ENCODE measurements at regions not wholly inside any gene's neighbourhood (a gene's known extent, or its start where the extent isn't known, plus 50 kb on each side); places are given as distances from the start of the nearest gene placed in this dataset.

DNA sequence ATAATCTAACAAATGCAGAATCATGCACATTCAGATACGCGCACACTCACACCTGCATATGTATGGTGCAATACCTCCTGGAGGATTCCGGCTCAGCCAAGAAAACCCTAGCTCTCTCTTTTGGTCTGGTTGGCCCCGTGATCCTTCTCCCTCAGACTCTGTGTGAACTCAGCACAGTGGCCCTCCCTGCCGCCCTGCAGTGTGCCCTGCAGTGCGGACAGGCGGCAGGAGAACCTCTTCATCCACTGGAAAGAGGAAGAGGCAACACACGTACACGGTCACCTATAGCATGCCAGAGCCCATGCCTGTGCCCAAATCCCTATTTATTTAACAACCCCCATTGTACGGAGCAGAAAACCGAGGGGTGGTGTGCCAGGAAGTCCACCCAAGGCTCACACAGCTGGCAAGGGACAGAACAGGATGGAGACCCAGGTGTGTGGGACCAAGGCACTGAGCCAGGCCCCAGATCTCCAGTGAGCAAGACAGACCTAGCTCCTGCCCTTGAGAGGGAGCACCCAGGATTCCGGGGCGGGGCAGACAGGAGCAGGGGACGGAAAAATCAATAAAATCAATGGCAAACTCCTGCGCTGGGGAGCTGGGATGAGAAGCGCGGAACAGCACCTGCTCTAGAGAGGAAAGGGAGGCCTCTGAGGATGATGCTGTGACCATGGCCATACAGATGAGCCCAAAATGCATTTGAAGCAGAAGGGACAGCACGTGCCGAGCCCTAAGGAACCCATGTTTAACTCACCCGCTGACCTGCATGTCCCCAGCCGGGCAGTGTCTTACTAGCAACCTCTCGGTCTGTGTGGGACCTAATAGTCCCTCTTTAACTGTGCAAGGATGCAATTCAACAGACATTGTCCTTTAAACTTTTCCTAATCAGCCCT lies 54.7 kb upstream of the CIBAR2 start (continued):
- TF ChIP-seq, protein P1, sequence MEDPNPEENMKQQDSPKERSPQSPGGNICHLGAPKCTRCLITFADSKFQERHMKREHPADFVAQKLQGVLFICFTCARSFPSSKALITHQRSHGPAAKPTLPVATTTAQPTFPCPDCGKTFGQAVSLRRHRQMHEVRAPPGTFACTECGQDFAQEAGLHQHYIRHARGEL (CRISPR knock-in tag; IDR thresholded peaks at IDR 0.05): no peak
- no peak for TF ChIP-seq HNRNPH1 (optimal IDR thresholded peaks at IDR 0.05; ENCODE audit: low read depth, low read length)
- peak; percentile 59; the same call in 1 of the 2 replicates for TF ChIP-seq CEBPB (IDR thresholded peaks at IDR 0.05; ENCODE audit: borderline replicate concordance, low read depth, low read length)
- TF ChIP-seq, protein P2, sequence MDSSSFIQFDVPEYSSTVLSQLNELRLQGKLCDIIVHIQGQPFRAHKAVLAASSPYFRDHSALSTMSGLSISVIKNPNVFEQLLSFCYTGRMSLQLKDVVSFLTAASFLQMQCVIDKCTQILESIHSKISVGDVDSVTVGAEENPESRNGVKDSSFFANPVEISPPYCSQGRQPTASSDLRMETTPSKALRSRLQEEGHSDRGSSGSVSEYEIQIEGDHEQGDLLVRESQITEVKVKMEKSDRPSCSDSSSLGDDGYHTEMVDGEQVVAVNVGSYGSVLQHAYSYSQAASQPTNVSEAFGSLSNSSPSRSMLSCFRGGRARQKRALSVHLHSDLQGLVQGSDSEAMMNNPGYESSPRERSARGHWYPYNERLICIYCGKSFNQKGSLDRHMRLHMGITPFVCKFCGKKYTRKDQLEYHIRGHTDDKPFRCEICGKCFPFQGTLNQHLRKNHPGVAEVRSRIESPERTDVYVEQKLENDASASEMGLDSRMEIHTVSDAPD (CRISPR knock-in tag; IDR thresholded peaks at IDR 0.05): peak; percentile 89
- peak; percentile 50; the same call in 1 of the 2 replicates for TF ChIP-seq ZBTB7A (CRISPR knock-in tag; IDR thresholded peaks at IDR 0.05)
- peak; percentile 26; the same call in 1 of the 2 replicates for TF ChIP-seq ZNF460 (CRISPR knock-in tag; IDR thresholded peaks at IDR 0.05; ENCODE audit: borderline replicate concordance)
- TF ChIP-seq TARDBP (CRISPR knock-in tag; IDR thresholded peaks at IDR 0.05): peak; percentile 89
- TF ChIP-seq, protein P3, sequence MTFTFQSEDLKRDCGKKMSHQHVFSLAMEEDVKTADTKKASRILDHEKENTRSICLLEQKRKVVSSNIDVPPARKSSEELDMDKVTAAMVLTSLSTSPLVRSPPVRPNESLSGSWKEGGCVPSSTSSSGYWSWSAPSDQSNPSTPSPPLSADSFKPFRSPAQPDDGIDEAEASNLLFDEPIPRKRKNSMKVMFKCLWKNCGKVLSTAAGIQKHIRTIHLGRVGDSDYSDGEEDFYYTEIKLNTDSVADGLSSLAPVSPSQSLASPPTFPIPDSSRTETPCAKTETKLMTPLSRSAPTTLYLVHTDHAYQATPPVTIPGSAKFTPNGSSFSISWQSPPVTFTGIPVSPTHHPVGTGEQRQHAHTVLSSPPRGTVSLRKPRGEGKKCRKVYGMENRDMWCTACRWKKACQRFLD (CRISPR knock-in tag; IDR thresholded peaks at IDR 0.05; ENCODE audit: borderline replicate concordance): no peak
- 0 out of 2 replicates have a peak, but pooled peaks have one; percentile 22 for TF ChIP-seq ZKSCAN5 (CRISPR knock-in tag; IDR thresholded peaks at IDR 0.05)
- peak; percentile 55; the same call in 1 of the 2 replicates for TF ChIP-seq ZNF768 (CRISPR knock-in tag; IDR thresholded peaks at IDR 0.05)
- TF ChIP-seq, protein P4, sequence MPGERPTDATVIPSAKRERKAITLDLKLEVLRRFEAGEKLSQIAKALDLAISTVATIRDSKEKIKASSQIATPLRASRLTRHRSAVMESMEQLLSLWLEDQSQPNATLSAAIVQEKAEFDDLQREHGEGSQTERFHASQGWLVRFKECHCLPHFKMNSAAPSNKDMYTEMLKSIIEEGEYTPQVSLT (CRISPR knock-in tag; IDR thresholded peaks at IDR 0.05; ENCODE audit: borderline replicate concordance, low read depth): 0 out of 2 replicates have a peak, but pooled peaks have one; percentile 11
- TF ChIP-seq SMAD9 (CRISPR knock-in tag; IDR thresholded peaks at IDR 0.05): no peak
- 0 out of 2 replicates have a peak, but pooled peaks have one; percentile 47 for TF ChIP-seq ZNF670 (CRISPR knock-in tag; IDR thresholded peaks at IDR 0.05; ENCODE audit: borderline replicate concordance)
- no peak; the same call in 1 of the 2 replicates for TF ChIP-seq ZFP82 (CRISPR knock-in tag; IDR thresholded peaks at IDR 0.05; ENCODE audit: borderline replicate concordance)
- no peak for TF ChIP-seq FOXK2 (IDR thresholded peaks at IDR 0.05)
- peak; percentile 84; the same call in 1 of the 2 replicates for TF ChIP-seq HDAC2 (CRISPR knock-in tag; IDR thresholded peaks at IDR 0.05)
- peak; percentile 89 for TF ChIP-seq HDAC1 (CRISPR knock-in tag; IDR thresholded peaks at IDR 0.05)
- TF ChIP-seq, protein P5, sequence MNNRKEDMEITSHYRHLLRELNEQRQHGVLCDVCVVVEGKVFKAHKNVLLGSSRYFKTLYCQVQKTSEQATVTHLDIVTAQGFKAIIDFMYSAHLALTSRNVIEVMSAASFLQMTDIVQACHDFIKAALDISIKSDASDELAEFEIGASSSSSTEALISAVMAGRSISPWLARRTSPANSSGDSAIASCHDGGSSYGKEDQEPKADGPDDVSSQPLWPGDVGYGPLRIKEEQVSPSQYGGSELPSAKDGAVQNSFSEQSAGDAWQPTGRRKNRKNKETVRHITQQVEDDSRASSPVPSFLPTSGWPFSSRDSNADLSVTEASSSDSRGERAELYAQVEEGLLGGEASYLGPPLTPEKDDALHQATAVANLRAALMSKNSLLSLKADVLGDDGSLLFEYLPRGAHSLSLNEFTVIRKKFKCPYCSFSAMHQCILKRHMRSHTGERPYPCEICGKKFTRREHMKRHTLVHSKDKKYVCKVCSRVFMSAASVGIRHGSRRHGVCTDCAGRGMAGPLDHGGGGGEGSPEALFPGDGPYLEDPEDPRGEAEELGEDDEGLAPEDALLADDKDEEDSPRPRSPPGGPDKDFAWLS (CRISPR knock-in tag; IDR thresholded peaks at IDR 0.05; ENCODE audit: borderline replicate concordance): no peak
- peak; percentile 76 for TF ChIP-seq ZNF563 (CRISPR knock-in tag; IDR thresholded peaks at IDR 0.05)
- TF ChIP-seq ZNF564 (CRISPR knock-in tag; IDR thresholded peaks at IDR 0.05): peak; percentile 86
- TF ChIP-seq, protein P6, sequence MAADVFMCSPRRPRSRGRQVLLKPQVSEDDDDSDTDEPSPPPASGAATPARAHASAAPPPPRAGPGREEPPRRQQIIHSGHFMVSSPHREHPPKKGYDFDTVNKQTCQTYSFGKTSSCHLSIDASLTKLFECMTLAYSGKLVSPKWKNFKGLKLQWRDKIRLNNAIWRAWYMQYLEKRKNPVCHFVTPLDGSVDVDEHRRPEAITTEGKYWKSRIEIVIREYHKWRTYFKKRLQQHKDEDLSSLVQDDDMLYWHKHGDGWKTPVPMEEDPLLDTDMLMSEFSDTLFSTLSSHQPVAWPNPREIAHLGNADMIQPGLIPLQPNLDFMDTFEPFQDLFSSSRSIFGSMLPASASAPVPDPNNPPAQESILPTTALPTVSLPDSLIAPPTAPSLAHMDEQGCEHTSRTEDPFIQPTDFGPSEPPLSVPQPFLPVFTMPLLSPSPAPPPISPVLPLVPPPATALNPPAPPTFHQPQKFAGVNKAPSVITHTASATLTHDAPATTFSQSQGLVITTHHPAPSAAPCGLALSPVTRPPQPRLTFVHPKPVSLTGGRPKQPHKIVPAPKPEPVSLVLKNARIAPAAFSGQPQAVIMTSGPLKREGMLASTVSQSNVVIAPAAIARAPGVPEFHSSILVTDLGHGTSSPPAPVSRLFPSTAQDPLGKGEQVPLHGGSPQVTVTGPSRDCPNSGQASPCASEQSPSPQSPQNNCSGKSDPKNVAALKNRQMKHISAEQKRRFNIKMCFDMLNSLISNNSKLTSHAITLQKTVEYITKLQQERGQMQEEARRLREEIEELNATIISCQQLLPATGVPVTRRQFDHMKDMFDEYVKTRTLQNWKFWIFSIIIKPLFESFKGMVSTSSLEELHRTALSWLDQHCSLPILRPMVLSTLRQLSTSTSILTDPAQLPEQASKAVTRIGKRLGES (CRISPR knock-in tag; IDR thresholded peaks at IDR 0.05; ENCODE audit: borderline replicate concordance): no peak
